ENCODE measurements at regions not wholly inside any gene's neighbourhood (a gene's known extent, or its start where the extent isn't known, plus 50 kb on each side); places are given as distances from the start of the nearest gene placed in this dataset.

DNA sequence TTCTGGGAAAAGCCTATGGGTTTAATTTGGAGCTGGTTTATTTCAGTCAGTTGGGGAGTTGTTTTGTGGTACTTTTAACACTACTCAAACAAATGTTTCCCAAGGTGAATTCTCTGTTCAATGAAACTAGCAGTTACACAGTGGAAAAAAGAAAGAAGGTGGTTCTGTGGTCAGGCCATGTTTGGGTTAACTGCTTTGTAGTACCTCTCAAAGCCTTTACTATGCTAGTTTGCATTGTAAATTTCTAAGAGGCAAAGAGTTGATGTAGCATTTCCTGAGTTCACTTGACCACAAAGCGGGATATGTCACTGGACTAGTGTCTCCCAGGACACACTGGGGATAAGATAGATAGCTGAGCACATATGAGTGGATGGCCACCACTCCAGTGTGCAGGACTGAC lies 145.4 kb downstream of the KIF20B start:
- no peak for TF ChIP-seq CTCF (IDR thresholded peaks at IDR 0.05)
- H3K27ac ChIP-seq: no peak overlapping the region
- peaks cover 3% of the 10 kb centered on the region for H3K9me3 ChIP-seq
- no peaks in the 10 kb centered on the region for H3K4me1 ChIP-seq
- H3K4me3 ChIP-seq: no peak overlapping the region
- no peak for ATAC-seq
- peaks cover 0 to 4% (median 0%) of the 10 kb centered on the region in 3 donors for H3K27me3 ChIP-seq (ENCODE audit: insufficient read depth in 3 of 3, low read length in 2 of 3)
- intact Hi-C loops (cut with DNase I): no loop called here
- 88 to 95% (median 92%) methylated on average over 1 of the region's 1 CpG for WGBS, 3 donors
- no peak for DNase-seq
- no peaks in the 10 kb centered on the region for H3K36me3 ChIP-seq (ENCODE audit: insufficient read depth in 1 of 2, low read depth in 1 of 2)

- intact Hi-C loops (cut with DNase I): no loop called here
- Histone ChIP-seq H3K36me3 (ENCODE audit: insufficient read depth in 1 of 2, low read depth in 1 of 2) (no peaks in the 10 kb centered on the region), H3K27me3 (ENCODE audit: insufficient read depth in 3 of 3, low read length in 2 of 3) (peaks cover 0 to 3% (median 0%) of the 10 kb centered on the region in 3 donors), H3K4me1 (no peaks in the 10 kb centered on the region), H3K4me3 (no peak overlapping the region), H3K27ac (no peak overlapping the region), H3K9me3 (no peaks in the 10 kb centered on the region)
- DNase-seq (no peak), ATAC-seq (no peak)
- WGBS, 3 donors: 79 to 90% (median 84%) methylated on average over 5 of the region's 5 CpGs
- TF ChIP-seq CTCF (IDR thresholded peaks at IDR 0.05): no peak
Observed at GRCh38 chr10:89852872-89853271, 151.5 kb downstream of the KIF20B start.

GRCh38 chr10:89853781-89854191 lies 152.4 kb downstream of the KIF20B start:
- H3K27me3 ChIP-seq (ENCODE audit: insufficient read depth in 3 of 3, low read length in 2 of 3): peaks cover 0 to 3% (median 0%) of the 10 kb centered on the region in 3 donors

DNA sequence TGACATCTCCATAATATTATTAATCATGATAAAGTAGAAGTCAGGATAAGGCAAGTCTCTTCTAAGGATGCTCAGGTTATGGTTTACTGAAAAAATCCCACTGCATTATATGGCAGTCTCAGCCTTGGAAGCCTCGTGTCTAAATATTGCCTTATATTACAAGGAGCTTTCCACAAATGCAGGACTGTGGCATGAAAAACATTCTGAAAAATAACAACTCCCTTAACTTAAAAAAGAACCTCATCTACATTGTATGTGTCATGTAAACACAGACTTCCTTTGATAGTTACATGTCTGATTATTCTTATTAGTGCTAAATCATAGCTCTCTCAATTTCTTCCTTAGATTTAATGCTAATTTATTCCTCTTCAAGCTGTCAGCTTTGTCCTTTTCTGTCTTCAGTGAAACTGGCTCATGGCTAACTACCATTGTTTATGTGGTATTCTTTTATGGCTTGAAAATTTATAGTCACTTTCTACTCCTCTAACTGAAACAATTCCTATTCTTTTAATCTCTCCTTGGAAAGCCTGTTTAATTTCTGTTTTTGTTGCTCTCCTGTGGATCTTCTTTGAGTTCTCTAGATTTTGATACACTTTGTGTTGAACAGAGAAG lies 156.1 kb downstream of the KIF20B start:
- intact Hi-C loops (cut with DNase I): no loop called here
- no peaks in the 10 kb centered on the region for H3K9me3 ChIP-seq
- H3K27ac ChIP-seq: no peak overlapping the region
- TF ChIP-seq CTCF (IDR thresholded peaks at IDR 0.05): no peak
- H3K4me3 ChIP-seq: no peak overlapping the region
- no peak for ATAC-seq
- peaks cover 0 to 1% (median 0%) of the 10 kb centered on the region in 3 donors for H3K27me3 ChIP-seq (ENCODE audit: insufficient read depth in 3 of 3, low read length in 2 of 3)
- no peak for DNase-seq
- WGBS, 3 donors: 38 to 52% (median 50%) methylated on average over 1 of the region's 1 CpG
- no peaks in the 10 kb centered on the region for H3K4me1 ChIP-seq
- H3K36me3 ChIP-seq (ENCODE audit: insufficient read depth in 1 of 2, low read depth in 1 of 2): no peaks in the 10 kb centered on the region

More at GRCh38 chr10:89853781-89854191, 152.4 kb downstream of the KIF20B start:
- no peaks in the 10 kb centered on the region for H3K9me3 ChIP-seq
- ATAC-seq (no peak), DNase-seq (no peak)
- no peak overlapping the region for H3K4me3 ChIP-seq
- no peak for TF ChIP-seq CTCF (IDR thresholded peaks at IDR 0.05)
- no peaks in the 10 kb centered on the region for H3K36me3 ChIP-seq (ENCODE audit: insufficient read depth in 1 of 2, low read depth in 1 of 2)
- no peak overlapping the region for H3K27ac ChIP-seq
- intact Hi-C loops (cut with DNase I): no loop called here
- WGBS, 3 donors: 31 to 50% (median 39%) methylated on average over 18 of the region's 18 CpGs
- H3K4me1 ChIP-seq: no peaks in the 10 kb centered on the region

GRCh38 chr10:89861199-89861573 lies 159.8 kb downstream of the KIF20B start:
- intact Hi-C loops (cut with DNase I): no loop called here
- Histone ChIP-seq H3K27me3 (ENCODE audit: insufficient read depth in 3 of 3, low read length in 2 of 3) (no peaks in the 10 kb centered on the region), H3K4me3 (no peak overlapping the region), H3K36me3 (ENCODE audit: insufficient read depth in 1 of 2, low read depth in 1 of 2) (no peaks in the 10 kb centered on the region), H3K9me3 (no peaks in the 10 kb centered on the region), H3K4me1 (no peaks in the 10 kb centered on the region), H3K27ac (no peak overlapping the region)
- DNase-seq (no peak), ATAC-seq (no peak)
- no peak for TF ChIP-seq CTCF (IDR thresholded peaks at IDR 0.05)
